ENCODE measurements at regions not wholly inside any gene's neighbourhood (a gene's known extent, or its start where the extent isn't known, plus 50 kb on each side); places are given as distances from the start of the nearest gene placed in this dataset.

GRCh38 chr10:121073728-121074127 lies 222.6 kb downstream of the WDR11 start:
- DNase-seq (ENCODE audit: low spot score): no peak

GRCh38 chr10:121076776-121077715 lies 225.9 kb downstream of the WDR11 start:
- no peak for DNase-seq (ENCODE audit: low spot score)

GRCh38 chr10:121078036-121078435 lies 226.9 kb downstream of the WDR11 start:
- no peak for DNase-seq (ENCODE audit: low spot score)

- no peak for DNase-seq (ENCODE audit: low spot score)
These were observed 227.5 kb downstream of the WDR11 start for GRCh38 chr10:121078672-121079102.

- no peak for DNase-seq (ENCODE audit: low spot score)
These were observed 228.1 kb downstream of the WDR11 start for GRCh38 chr10:121079226-121079625.

GRCh38 chr10:121080281-121080891 lies 229.2 kb downstream of the WDR11 start:
- DNase-seq (ENCODE audit: low spot score): no peak

- DNase-seq (ENCODE audit: low spot score): no peak
These were observed 230.1 kb downstream of the WDR11 start for GRCh38 chr10:121081306-121081705.

GRCh38 chr10:121082984-121083383 lies 231.8 kb downstream of the WDR11 start:
- no peak for DNase-seq (ENCODE audit: low spot score)

GRCh38 chr10:121084016-121084674 lies 233.0 kb downstream of the WDR11 start:
- no peak for DNase-seq (ENCODE audit: low spot score)

DNA sequence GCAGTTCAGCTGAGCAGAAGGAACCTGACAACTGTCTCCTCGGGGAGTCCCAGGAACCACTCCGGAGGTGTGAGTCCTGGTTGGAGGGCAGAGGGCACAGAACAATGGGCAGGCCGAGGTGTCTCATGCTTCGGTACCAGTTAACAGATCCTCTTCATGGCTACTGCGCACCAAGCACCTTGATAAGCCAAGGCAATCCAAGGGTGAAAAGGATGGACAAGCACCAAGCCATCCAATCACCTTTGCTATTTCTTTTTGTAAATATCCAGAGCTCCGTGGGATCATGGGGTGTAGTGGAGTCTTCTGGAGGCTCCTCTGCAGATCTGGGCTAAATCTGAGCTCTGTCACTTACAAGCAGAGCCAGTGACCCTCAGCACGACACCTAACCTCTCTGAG lies 233.5 kb downstream of the WDR11 start:
- DNase-seq (ENCODE audit: low spot score): no peak

DNA sequence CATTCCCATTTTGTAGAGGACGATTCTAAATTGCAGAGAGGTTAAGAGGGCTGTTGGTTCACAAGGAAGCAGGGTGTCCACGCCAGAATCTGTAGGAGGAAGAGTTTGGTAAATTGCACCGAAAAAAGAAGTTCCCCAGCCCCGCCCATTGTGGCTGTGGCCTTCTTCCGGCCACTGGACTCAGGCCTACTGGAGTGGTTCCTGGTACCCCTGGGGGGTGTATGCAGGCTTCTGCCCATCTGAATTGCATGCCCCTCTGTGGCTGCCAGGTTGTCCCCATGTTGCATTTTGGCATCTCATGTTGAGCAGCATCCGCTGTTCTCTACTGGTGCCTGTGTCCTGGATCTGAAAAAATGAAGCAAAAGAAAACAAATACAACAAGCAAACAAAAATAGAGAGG lies 234.2 kb downstream of the WDR11 start:
- no peak for DNase-seq (ENCODE audit: low spot score)

- DNase-seq (ENCODE audit: low spot score): no peak
These were observed 236.0 kb downstream of the WDR11 start for GRCh38 chr10:121087129-121087528.

GRCh38 chr10:121087688-121088087 lies 236.5 kb downstream of the WDR11 start:
- no peak for DNase-seq (ENCODE audit: low spot score)

DNA sequence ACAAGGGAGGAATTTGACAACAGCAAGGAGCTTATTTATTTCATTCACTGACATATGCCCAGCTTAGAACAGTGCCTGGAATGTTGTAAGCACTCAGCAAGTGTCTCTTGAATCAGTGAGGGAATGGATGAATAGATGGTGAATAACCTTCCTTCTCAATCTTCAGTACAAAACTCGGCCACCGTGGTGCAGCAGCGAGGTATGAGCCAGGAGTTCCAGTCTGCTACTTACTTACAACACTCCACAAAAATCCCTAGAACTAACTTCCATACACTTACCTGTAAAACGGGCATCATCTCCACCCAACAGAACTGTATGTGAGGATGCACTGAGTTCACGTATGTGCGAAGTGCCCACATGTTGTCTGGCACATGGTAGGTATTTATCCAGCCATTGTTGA lies 237.4 kb downstream of the WDR11 start:
- DNase-seq (ENCODE audit: low spot score): no peak

DNA sequence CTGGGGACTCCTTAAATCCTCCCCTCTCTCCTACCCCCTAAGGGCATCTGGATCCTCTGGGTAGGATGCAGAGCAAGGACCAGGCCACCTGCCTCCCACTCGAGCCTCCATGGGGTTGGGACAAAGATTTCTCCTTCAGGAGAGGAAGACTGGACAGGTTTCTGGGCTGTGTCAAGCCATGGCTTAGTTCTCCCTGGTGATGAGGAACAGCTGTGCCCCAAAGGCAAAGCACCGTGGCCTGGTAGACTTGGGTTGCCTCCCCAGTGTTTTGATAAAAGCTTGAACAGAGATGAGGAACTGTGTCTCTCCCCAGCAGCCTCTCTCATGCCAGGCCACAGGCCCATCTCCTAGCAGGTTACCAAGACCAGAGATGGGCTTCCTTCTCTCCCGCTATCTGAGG lies 238.3 kb downstream of the WDR11 start:
- no peak for DNase-seq (ENCODE audit: low spot score)

DNA sequence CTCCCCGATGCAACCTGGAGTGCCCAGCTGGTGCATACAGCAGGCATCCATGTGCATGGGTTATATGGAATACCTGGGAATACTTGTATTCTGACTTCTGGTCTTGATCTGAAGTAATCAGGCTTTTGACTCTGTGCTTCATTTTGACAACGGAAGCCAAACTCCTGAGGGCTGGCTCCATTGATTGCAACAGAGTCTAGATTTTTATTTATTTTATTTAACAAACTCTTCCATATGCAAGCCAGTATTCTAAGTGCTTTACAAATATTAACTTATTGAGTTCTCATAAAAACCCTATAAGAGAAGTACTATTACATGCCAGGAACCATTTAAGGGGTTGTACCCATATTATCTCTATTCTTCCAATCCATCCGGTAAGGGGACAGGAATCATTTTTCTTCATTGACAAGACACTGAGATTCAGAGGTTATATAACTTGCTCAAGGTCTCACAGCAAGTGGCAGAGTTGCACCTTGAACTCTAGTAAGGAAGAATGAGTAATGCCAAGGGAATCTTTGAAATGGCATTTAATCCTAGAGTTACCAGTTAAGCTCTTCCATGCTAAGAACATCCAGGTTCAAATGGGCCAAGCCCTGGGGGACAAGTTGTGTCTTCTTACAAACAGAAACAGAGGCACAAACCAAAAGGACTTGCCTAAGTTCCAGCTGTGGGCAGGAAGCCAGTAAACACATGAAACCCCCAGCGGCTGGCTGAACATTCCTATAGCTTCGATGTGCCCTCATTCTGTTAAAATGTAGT lies 241.0 kb downstream of the WDR11 start:
- no peak for DNase-seq (ENCODE audit: low spot score)

GRCh38 chr10:121092720-121093095 lies 241.5 kb downstream of the WDR11 start:
- no peak for DNase-seq (ENCODE audit: low spot score)

- DNase-seq (ENCODE audit: low spot score): no peak
These were observed 245.7 kb downstream of the WDR11 start for GRCh38 chr10:121096617-121097431.

- DNase-seq (ENCODE audit: low spot score): no peak
These were observed 247.0 kb downstream of the WDR11 start for GRCh38 chr10:121098211-121098610.

DNA sequence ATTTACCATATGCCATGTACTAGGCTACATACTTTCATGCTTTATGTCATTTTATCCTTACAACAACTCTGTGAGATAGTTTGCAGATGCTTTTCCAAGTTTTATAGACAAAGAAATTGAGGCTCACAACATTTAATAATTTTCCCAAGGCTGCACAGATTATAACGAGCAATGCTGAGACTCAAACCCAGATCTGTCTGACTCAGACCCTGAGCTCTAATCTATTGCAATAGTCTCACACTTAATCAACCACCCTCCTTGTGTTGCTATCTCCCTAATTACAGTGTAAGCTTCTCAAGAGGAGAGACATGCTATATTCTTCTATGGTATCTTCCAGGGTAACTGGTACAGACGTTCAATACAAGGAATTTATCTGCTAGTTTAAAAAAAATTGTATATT lies 247.6 kb downstream of the WDR11 start:
- DNase-seq (ENCODE audit: low spot score): no peak

DNA sequence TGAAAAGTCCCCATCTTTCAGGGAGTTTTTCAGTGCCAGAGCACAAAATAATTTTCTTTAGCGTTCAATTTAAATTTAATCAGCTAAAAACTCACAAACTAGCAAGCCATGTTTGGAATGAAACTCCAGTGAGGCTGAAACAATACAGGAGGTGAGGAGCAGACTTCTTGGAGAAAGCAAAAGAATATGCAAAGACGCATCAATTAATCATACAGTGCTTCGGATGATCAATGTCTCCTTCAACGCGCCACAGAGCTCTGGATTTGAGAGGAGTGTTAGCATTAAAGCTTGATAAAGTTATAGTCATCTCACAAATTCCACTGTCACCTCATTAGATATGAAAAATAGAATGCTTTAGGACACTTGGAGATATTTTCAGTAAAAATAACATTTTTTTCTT lies 248.0 kb downstream of the WDR11 start:
- no peak for DNase-seq (ENCODE audit: low spot score)
